ENCODE measurements at regions not wholly inside any gene's neighbourhood (a gene's known extent, or its start where the extent isn't known, plus 50 kb on each side); places are given as distances from the start of the nearest gene placed in this dataset.

DNA sequence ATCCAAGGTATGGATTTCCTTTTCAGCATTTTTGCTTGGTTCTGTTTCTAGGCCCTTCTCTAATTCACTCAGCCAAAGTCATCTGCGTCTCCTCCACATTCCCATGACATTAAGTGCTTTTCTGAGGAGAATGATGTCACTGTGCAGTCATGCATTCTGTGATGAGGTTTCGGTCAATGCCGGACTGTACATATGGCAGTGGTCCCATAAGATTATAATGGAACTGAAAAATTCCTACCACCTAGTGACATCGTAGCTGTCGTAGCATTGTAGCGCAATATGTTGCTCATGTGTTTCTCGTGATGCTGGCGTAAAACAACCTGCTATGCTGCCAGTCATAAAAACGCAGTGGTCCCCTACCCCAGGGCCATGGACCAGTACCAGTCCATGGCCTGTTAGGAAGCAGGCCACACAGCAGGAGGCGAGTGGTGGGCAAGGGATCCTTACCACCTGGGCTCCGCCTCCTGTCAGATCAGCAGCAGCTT, 63.4 kb upstream of the TNFRSF19 start:
- DNase-seq (ENCODE audit: insufficient read length, low spot score) (no peak), FAIRE-seq (no peak)
- TF ChIP-seq, protein P1, sequence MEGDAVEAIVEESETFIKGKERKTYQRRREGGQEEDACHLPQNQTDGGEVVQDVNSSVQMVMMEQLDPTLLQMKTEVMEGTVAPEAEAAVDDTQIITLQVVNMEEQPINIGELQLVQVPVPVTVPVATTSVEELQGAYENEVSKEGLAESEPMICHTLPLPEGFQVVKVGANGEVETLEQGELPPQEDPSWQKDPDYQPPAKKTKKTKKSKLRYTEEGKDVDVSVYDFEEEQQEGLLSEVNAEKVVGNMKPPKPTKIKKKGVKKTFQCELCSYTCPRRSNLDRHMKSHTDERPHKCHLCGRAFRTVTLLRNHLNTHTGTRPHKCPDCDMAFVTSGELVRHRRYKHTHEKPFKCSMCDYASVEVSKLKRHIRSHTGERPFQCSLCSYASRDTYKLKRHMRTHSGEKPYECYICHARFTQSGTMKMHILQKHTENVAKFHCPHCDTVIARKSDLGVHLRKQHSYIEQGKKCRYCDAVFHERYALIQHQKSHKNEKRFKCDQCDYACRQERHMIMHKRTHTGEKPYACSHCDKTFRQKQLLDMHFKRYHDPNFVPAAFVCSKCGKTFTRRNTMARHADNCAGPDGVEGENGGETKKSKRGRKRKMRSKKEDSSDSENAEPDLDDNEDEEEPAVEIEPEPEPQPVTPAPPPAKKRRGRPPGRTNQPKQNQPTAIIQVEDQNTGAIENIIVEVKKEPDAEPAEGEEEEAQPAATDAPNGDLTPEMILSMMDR (IDR thresholded peaks at IDR 0.05; ENCODE audit: insufficient read depth, missing control alignments): no peak

DNA sequence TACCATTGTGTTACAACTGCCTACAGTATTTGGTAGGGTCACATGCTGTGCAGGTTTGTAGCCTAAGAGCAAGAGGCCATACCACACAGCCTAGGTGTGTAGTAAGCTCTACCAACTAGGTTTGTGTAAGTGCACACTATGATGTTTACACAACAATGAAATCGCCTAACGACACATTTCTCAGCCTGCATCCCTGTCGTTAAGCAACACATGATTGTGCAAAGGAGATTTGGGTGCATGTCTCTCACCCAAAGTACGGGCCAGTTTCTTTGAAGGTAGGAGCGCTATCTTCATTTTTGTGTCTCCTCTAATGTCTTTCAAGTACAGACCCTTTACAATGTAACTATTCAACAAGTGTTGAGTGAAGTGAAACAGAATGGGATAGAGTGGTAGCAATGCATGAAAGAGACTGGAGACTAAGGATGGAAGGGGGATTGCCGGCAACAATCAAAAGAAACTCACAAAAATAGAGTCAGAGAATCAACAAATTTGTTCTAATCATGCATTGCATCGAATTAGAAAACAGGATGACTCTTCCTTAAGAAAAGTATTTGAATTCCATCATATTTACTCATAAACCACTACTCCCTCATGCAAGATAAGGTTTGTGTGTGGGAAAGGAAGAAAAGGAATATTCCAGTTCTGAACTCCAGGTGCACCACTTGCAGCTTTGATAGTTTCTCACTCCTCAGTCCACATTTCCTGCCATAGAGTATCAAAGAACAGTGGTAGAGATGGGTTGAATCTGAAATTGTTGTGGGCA, 60.2 kb upstream of the TNFRSF19 start:
- DNase-seq (ENCODE audit: insufficient read length, low spot score) (no peak), FAIRE-seq (no peak)
- TF ChIP-seq, protein P1 (IDR thresholded peaks at IDR 0.05; ENCODE audit: insufficient read depth, missing control alignments): no peak

DNA sequence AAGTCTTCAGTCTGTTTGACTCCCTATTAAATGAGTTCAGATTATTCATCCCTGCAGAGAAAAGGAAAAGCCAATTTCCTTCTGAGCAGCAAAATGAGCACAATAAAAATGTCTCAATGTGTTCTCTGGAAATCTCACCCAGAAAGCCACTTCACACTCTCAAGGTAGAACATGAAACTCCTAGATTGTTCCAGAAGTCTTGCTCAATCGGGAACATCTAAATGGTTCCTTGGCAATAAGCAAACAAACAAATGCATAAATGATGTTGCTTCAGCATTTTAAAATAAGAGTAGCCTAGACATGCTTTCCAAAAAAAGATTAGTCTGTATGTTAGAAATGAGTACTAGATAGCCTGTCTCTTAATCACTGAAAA, 59.7 kb upstream of the TNFRSF19 start:
- TF ChIP-seq, protein P1 (IDR thresholded peaks at IDR 0.05; ENCODE audit: insufficient read depth, missing control alignments): no peak
- DNase-seq (ENCODE audit: insufficient read length, low spot score): no peak
- no peak for FAIRE-seq

DNA sequence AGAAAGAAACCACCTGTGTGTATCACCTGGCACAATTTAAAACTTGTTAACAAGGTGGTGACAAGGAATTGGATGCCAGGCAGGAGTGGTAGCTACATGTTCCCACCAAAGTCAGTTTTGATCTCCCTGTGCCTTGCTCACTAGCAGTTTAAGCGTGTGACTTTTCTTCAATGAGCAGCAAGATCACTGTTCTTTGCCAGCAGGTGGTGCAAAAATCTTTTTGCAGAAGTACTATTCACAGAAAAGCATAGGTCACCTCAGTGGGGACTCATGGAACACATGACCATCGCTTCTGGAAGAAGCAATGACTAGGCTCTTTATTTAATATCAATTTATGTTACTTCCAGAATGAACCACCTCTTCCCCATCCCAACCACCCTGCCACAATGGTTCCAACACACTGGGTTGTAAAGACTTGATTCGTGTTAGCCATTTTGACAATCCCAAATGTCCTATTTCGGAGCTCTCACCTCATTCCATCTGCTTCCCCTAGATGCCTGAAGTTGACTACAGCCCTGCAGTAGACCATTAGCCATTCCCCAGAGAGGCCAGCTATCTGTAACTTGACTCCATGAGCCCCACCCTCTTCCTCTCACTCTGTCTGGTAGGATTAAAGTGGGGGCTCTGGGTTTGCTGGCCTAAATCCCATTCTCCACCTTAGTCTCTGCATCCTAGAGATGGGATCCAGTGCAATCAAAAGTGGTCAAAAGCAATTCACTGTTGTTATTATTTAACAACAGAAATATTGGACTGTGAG, 59.1 kb upstream of the TNFRSF19 start:
- no peak for DNase-seq (ENCODE audit: insufficient read length, low spot score)
- no peak for FAIRE-seq
- TF ChIP-seq, protein P1 (IDR thresholded peaks at IDR 0.05; ENCODE audit: insufficient read depth, missing control alignments): peak; percentile 25

DNA sequence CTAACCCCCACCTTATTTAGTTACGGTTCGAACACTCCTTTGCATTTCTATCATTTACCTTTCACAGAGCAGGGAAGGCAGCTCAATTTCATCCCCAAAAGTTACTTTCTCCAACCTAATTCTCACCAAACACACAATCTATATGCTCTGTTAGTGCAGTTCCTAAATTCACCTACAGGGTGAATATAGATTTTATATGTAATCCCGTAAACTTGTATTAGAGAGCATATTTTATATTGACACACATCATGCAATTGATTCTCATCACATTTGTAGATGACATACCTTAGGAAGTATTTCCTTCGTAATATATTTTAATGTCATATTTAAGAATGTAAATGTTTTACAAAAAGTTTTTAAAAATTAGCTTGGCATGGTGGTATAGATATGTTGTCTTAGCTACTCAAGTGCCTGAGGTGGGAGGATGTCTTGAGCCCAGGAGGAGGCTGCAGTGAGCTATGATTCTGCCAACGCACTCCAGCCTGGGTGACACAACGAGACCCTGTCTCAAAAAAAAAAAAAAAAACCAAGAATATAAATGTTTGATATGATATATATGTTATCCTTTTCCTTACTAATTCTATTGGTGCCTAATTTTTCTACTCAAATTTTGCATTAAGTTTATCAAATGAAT, 57.3 kb upstream of the TNFRSF19 start:
- DNase-seq (ENCODE audit: insufficient read length, low spot score) (no peak), FAIRE-seq (no peak)
- TF ChIP-seq, protein P1 (IDR thresholded peaks at IDR 0.05; ENCODE audit: insufficient read depth, missing control alignments): no peak

DNA sequence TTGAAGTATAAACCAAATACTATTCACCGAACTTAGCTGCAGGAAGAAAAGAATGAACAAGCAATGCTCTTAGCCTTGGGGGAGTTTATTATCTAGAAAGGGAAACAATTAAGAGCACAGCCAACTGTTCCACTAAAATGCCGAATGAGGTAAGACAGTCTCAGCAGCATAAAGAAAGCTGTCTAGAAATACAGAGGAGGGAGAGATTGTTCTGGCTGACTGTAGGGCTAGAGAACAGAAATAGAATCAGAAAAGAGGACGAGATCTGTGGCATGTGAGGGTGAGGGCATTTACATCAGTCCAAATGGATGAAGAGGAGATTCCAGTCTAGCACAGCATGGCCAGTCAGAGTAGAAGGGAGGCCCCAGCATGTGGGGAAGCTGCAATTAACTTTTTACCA, 56.8 kb upstream of the TNFRSF19 start:
- TF ChIP-seq, protein P1 (IDR thresholded peaks at IDR 0.05; ENCODE audit: insufficient read depth, missing control alignments): no peak
- no peak for FAIRE-seq
- no peak for DNase-seq (ENCODE audit: insufficient read length, low spot score)
